Keratinocyte (primary cell): ENCODE measurements at regions not wholly inside any gene's neighbourhood (a gene's known extent, or its start where the extent isn't known, plus 50 kb on each side); places are given as distances from the start of the nearest gene placed in this dataset.

Source experiments
- EZH2 ChIP-seq: IDR thresholded peaks from one replicate; pipeline ENCODE4 v1.6.1; 2012; ENCODE audit warnings: inconsistent platforms, mild to moderate bottlenecking, low read length, moderate library complexity
- TF ChIP-seq, protein P1 (sequence below), 3 experiments: IDR thresholded peaks in 1 of 3; conservative IDR thresholded peaks in 1 of 3; optimal IDR thresholded peaks in 1 of 3; 2 replicates in 2 of 3; 3 replicates in 1 of 3; pipeline versions ENCODE3 to v1.5.1; 2011; ENCODE audit warnings: low read length in 3 of 3, mild to moderate bottlenecking in 3 of 3, moderate library complexity in 2 of 3, control low read depth in 1 of 3, inconsistent platforms in 1 of 3; ENCODE audit not compliant: insufficient read depth in 2 of 3; ENCODE audit errors: extremely low read depth in 1 of 3

DNA sequence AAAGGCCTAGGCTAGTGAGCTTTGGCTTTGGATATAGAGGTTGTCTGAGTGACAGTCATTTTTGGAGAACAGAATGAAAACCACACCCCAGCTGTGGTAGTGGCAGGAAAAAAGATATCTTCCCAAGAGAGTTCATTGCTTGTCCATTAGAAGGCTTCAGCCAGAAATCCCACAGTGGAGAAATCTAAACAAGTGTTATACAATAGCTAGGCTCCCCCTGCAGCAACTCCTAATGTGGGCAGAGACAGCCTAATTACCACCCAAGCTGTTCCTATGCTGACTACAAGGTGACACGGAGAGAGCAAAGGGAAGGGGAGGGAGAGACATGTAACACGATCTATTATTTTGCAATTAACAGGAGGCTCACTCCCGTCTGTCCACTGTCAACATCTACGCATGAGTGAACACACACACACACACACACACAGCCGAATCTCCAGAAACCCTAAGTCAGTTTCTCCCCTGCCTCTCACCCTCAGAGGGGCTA lies 147.5 kb upstream of the TCF21 start:
- TF ChIP-seq, protein P1, sequence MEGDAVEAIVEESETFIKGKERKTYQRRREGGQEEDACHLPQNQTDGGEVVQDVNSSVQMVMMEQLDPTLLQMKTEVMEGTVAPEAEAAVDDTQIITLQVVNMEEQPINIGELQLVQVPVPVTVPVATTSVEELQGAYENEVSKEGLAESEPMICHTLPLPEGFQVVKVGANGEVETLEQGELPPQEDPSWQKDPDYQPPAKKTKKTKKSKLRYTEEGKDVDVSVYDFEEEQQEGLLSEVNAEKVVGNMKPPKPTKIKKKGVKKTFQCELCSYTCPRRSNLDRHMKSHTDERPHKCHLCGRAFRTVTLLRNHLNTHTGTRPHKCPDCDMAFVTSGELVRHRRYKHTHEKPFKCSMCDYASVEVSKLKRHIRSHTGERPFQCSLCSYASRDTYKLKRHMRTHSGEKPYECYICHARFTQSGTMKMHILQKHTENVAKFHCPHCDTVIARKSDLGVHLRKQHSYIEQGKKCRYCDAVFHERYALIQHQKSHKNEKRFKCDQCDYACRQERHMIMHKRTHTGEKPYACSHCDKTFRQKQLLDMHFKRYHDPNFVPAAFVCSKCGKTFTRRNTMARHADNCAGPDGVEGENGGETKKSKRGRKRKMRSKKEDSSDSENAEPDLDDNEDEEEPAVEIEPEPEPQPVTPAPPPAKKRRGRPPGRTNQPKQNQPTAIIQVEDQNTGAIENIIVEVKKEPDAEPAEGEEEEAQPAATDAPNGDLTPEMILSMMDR (optimal IDR thresholded peaks at IDR 0.05 in 1 of 3, IDR thresholded peaks at IDR 0.05 in 1 of 3, conservative IDR thresholded peaks at IDR 0.05 in 1 of 3; ENCODE audit: extremely low read depth in 1 of 3, insufficient read depth in 2 of 3, low read length in 3 of 3) = no peak
- TF ChIP-seq EZH2 = no peak
